A549 (cell line): ENCODE measurements at regions not wholly inside any gene's neighbourhood (a gene's known extent, or its start where the extent isn't known, plus 50 kb on each side); places are given as distances from the start of the nearest gene placed in this dataset.
"Not testable (repeated sequence)": the region's sequence is repeated elsewhere in the genome, so short reads cannot be mapped to it uniquely, and the experiment has no call there.

Source experiments
- CHD4 ChIP-seq: fragments of 200-600 bp; sonication (generic); IDR thresholded peaks from 2 replicates; pipeline ENCODE4 v1.6.1; 2016; ENCODE audit warnings: antibody characterized with exemption, mild to moderate bottlenecking, borderline replicate concordance
- ESRRA ChIP-seq: fragments of 150-350 bp; IDR thresholded peaks from 2 replicates; pipeline ENCODE4 v1.6.1; 2014; ENCODE audit warnings: mild to moderate bottlenecking, low read length, borderline replicate concordance
- TF ChIP-seq, protein P1 (sequence below): fragments of >200 bp; sonication (Bioruptor Twin); formaldehyde crosslinking; IDR thresholded peaks from 3 replicates; pipeline ENCODE4 v1.5.1; 2016

DNA sequence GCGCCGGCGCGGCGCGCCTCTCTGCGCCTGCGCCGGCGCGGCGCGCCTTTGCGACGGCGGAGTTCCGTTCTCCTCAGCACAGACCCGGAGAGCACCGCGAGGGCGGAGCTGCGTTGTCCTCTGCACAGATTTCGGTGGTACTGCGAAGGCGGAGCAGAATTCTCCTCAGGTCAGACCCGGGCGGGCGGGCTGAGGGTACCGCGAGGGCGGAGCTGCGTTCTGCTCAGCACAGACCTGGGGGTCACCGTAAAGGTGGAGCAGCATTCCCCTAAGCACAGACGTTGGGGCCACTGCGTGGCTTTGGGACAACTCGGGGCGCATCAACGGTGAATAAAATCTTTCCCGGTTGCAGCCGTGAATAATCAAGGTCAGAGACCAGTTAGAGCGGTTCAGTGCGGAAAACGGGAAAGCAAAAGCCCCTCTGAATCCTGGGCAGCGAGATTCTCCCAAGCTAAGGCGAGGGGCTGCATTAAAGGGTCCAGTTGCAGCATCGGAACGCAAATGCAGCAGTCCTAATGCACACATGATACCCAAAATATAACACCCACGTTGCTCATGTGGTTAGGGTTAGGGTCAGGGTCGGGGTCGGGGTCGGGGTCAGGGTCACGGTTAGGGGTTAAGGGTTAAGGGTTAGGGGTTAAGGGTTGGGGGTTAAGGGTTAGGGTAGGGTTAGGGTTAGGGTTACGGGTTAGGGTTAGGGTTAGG, 168.4 kb downstream of the OR4F15 start:
- not testable (repeated sequence) for TF ChIP-seq ESRRA, CHD4
- TF ChIP-seq, protein P1, sequence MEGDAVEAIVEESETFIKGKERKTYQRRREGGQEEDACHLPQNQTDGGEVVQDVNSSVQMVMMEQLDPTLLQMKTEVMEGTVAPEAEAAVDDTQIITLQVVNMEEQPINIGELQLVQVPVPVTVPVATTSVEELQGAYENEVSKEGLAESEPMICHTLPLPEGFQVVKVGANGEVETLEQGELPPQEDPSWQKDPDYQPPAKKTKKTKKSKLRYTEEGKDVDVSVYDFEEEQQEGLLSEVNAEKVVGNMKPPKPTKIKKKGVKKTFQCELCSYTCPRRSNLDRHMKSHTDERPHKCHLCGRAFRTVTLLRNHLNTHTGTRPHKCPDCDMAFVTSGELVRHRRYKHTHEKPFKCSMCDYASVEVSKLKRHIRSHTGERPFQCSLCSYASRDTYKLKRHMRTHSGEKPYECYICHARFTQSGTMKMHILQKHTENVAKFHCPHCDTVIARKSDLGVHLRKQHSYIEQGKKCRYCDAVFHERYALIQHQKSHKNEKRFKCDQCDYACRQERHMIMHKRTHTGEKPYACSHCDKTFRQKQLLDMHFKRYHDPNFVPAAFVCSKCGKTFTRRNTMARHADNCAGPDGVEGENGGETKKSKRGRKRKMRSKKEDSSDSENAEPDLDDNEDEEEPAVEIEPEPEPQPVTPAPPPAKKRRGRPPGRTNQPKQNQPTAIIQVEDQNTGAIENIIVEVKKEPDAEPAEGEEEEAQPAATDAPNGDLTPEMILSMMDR = not testable (repeated sequence)
